ENCODE measurements at regions not wholly inside any gene's neighbourhood (a gene's known extent, or its start where the extent isn't known, plus 50 kb on each side); places are given as distances from the start of the nearest gene placed in this dataset.

DNA sequence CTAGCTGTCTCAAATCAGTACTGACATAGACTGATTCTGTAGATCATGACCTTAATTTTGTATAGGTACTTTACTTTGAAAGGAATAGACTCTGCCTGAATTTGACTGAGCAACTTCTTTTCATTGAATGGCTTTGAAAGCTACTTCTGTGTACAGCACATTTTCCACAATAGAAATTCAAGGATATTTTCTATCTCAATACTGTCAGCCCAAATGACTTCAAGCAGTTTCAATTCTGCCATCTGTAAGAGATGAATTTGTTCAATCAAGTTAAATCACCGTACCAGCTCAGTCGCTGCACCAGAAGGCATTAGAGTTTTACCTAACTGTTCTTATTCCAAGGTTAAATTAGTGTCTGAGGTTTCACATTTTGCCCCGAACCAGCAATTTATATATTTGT, 107.0 kb upstream of the EYS start:
- TF ChIP-seq POLR2AphosphoS5 (IDR thresholded peaks at IDR 0.05; ENCODE audit: insufficient read depth in 1 of 2, low read depth in 1 of 2) (no peak), POLR2A (IDR thresholded peaks at IDR 0.05) (no peak)
- TF ChIP-seq, protein P1, sequence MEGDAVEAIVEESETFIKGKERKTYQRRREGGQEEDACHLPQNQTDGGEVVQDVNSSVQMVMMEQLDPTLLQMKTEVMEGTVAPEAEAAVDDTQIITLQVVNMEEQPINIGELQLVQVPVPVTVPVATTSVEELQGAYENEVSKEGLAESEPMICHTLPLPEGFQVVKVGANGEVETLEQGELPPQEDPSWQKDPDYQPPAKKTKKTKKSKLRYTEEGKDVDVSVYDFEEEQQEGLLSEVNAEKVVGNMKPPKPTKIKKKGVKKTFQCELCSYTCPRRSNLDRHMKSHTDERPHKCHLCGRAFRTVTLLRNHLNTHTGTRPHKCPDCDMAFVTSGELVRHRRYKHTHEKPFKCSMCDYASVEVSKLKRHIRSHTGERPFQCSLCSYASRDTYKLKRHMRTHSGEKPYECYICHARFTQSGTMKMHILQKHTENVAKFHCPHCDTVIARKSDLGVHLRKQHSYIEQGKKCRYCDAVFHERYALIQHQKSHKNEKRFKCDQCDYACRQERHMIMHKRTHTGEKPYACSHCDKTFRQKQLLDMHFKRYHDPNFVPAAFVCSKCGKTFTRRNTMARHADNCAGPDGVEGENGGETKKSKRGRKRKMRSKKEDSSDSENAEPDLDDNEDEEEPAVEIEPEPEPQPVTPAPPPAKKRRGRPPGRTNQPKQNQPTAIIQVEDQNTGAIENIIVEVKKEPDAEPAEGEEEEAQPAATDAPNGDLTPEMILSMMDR (IDR thresholded peaks at IDR 0.05), result no peak
- DNase-seq (ENCODE audit: extremely low spot score in 2 of 2), result no peak
- Histone ChIP-seq H3K4me1 (no peaks in the 10 kb centered on the region), H3K27me3 (no peaks in the 10 kb centered on the region), H3K36me3 (no peaks in the 10 kb centered on the region), H3K27ac (no peak overlapping the region), H3K4me3 (no peak overlapping the region), H3K9me3 (no peaks in the 10 kb centered on the region)
- intact Hi-C loops (cut with DNase I), result no loop called here

DNA sequence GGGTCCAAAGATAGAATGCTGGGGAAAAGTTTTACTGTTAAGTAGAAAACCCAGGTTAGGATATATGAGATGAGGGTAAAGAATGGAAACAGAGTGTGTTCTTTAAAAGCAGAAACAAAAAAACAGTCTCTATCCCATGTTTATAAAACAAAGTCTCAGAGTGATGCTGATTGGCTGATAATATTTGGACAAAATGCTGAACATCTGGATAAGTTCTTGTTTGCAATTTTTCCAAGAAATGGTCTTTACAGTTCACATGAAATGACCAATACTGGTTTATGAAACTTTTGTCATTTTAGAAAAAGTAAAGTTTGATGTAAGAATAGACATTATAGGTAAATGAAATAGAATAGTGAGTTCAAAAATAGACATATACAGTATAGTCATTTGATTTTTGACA, 96.2 kb upstream of the EYS start:
- no peak for TF ChIP-seq POLR2A (IDR thresholded peaks at IDR 0.05)
- no peak for TF ChIP-seq POLR2AphosphoS5 (IDR thresholded peaks at IDR 0.05; ENCODE audit: insufficient read depth in 1 of 2, low read depth in 1 of 2)
- TF ChIP-seq, protein P1 (IDR thresholded peaks at IDR 0.05), result no peak
- H3K27me3 ChIP-seq, result no peaks in the 10 kb centered on the region
- intact Hi-C loops (cut with DNase I), result no loop called here
- no peaks in the 10 kb centered on the region for H3K9me3 ChIP-seq
- DNase-seq (ENCODE audit: extremely low spot score in 2 of 2), result no peak
- H3K4me3 ChIP-seq, result no peak overlapping the region
- no peak overlapping the region for H3K27ac ChIP-seq
- no peaks in the 10 kb centered on the region for H3K4me1 ChIP-seq
- H3K36me3 ChIP-seq, result no peaks in the 10 kb centered on the region

DNA sequence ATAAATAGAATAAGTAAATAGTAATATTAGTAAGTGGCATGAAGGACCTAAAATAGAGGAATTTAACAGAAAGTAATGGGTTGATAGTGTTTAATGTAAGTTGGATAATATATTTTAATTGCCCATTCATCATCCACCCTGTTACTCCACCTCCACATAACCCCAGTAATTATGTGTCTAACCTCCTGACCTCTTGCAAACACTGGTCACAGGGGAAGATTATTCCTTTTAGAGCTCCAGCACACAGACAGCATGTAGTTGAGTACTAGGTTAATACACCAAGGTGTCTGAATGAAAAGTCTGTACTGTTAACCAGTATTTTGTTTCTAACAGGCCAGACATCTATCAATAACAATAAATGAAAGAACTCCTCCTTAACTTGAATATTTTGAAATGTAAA, 92.4 kb upstream of the EYS start:
- H3K9me3 ChIP-seq, result no peaks in the 10 kb centered on the region
- H3K27me3 ChIP-seq, result no peaks in the 10 kb centered on the region
- H3K27ac ChIP-seq, result no peak overlapping the region
- no peaks in the 10 kb centered on the region for H3K36me3 ChIP-seq
- H3K4me3 ChIP-seq, result no peak overlapping the region
- intact Hi-C loops (cut with DNase I), result no loop called here
- H3K4me1 ChIP-seq, result no peaks in the 10 kb centered on the region
- no peak for TF ChIP-seq POLR2AphosphoS5 (IDR thresholded peaks at IDR 0.05; ENCODE audit: insufficient read depth in 1 of 2, low read depth in 1 of 2)
- TF ChIP-seq, protein P1 (IDR thresholded peaks at IDR 0.05), result no peak
- DNase-seq (ENCODE audit: extremely low spot score in 2 of 2), result no peak

DNA sequence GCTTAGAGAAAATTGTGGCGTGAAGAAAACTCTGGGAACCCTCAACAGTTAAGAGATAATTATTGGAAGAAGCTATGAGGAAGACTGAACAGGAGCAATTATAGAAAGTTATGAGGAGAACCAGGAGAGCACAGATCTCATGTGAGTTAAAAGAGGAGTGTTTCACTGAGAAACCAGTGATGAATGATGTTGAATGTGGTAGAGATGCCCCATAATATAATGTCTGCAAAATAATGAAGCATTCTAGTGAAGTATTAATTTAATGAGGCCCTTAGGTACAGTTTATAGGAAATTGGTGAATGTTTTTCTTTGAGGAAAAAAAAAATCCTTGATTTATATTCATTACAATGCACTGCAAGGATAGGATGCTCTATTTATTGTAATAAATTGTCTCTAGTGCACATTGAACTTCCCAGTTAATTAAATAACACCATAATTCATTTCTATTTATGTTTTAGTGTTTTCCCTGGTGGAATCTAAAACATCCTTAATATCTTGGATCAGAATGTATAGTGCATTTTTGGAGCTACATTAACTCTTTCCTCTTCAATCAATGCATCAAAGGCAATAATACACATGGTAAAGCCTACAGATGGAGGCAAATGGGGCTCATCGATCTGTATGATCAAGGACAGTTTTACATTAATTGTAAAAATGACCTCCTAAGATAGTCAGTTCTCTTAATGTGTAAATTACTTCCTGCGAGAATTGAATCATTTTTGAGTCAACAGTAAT, 91.4 kb upstream of the EYS start:
- no peaks in the 10 kb centered on the region for H3K4me1 ChIP-seq
- intact Hi-C loops (cut with DNase I), result no loop called here
- no peaks in the 10 kb centered on the region for H3K9me3 ChIP-seq
- H3K36me3 ChIP-seq, result no peaks in the 10 kb centered on the region
- no peak overlapping the region for H3K27ac ChIP-seq
- no peak overlapping the region for H3K4me3 ChIP-seq
- no peak for DNase-seq (ENCODE audit: extremely low spot score in 2 of 2)
- no peaks in the 10 kb centered on the region for H3K27me3 ChIP-seq
- TF ChIP-seq POLR2A (IDR thresholded peaks at IDR 0.05), result no peak

DNA sequence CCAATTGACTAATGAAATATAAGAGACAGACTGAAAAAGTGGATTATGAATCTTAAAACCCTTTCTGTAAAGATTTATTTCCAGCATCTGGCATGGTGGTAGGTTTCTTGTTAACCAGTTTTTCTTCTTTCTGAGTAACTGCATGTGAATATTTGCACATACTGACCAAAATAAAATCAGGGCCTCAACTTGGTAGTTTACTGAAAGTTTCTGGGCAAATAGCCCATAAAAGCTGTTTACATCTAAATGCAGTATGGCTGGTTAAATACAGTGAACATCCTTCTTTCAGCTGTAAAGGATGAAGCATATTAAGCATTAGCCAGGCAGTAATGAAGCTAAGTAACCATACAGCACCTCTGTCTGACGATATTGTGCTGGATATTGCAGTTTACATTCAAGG, 83.6 kb upstream of the EYS start:
- TF ChIP-seq, protein P1 (IDR thresholded peaks at IDR 0.05), result no peak
- TF ChIP-seq POLR2AphosphoS5 (IDR thresholded peaks at IDR 0.05; ENCODE audit: insufficient read depth in 1 of 2, low read depth in 1 of 2) (no peak), POLR2A (IDR thresholded peaks at IDR 0.05) (no peak)
- intact Hi-C loops (cut with DNase I), result no loop called here
- Histone ChIP-seq H3K4me3 (no peak overlapping the region), H3K4me1 (no peaks in the 10 kb centered on the region), H3K27ac (no peak overlapping the region), H3K9me3 (no peaks in the 10 kb centered on the region), H3K36me3 (no peaks in the 10 kb centered on the region), H3K27me3 (no peaks in the 10 kb centered on the region)
- no peak for DNase-seq (ENCODE audit: extremely low spot score in 2 of 2)

Measured in vagina (tissue), 2 donors.